T-helper 2 cell treated with Interferon-gamma antibody and Interleukin-4, amounts not matched to agents 5 μg/mL and 100 μg/mL, for 36 hours (primary cell): ENCODE measurements at regions not wholly inside any gene's neighbourhood (a gene's known extent, or its start where the extent isn't known, plus 50 kb on each side); places are given as distances from the start of the nearest gene placed in this dataset.
"Not testable (repeated sequence)": the region's sequence is repeated elsewhere in the genome, so short reads cannot be mapped to it uniquely, and the experiment has no call there.

Source experiments
- DNase-seq: peaks from one replicate; pipeline ENCODE4 v3.0.0; 2021; ENCODE audit warnings: low spot score
- H3K27ac Mint-ChIP-seq: one replicate; pipeline ENCODE4 v1.8.0; 2021; ENCODE audit warnings: mild to moderate bottlenecking, mixed read lengths
- H3K27me3 Mint-ChIP-seq: one replicate; pipeline ENCODE4 v1.8.0; 2021; ENCODE audit warnings: low read depth, mixed read lengths
- H3K36me3 Mint-ChIP-seq: one replicate; pipeline ENCODE4 v1.8.0; 2021; ENCODE audit warnings: low read depth, mixed read lengths
- H3K4me1 Mint-ChIP-seq: one replicate; pipeline ENCODE4 v1.8.0; 2021; ENCODE audit warnings: low read depth, mixed read lengths
- H3K4me3 Mint-ChIP-seq: one replicate; pipeline ENCODE4 v1.8.0; 2022; ENCODE audit warnings: mild to moderate bottlenecking, moderate library complexity, mixed read lengths
- H3K9me3 Mint-ChIP-seq: one replicate; pipeline ENCODE4 v1.8.0; 2021; ENCODE audit warnings: mixed read lengths

DNA sequence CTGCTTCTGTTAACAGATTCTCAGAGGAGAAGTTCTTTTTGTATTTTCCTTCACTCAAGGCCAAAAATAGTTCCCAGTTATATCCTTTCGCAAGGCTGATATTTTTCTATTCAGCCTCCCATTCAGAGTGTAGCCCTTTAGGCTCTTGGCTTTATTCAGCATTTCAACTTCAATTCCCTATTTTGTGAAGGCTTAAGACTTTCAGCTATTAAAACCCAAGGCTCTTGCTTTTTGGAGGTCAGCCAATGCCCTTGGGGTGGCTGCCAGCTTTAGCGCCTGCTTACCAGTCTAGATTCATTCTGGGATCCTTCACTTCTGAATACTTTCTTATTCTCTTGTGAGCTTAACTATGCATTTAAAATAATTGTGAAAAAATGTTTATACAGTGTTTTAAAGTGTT lies 57.3 kb upstream of the ADGRA3 start:
- H3K27me3 Mint-ChIP-seq = no peaks in the 10 kb centered on the region
- H3K9me3 Mint-ChIP-seq = peaks cover 16% of the 10 kb centered on the region
- peaks cover 3% of the 10 kb centered on the region for H3K36me3 Mint-ChIP-seq
- no peak for DNase-seq
- no peak overlapping the region for H3K27ac Mint-ChIP-seq
- no peak overlapping the region for H3K4me3 Mint-ChIP-seq
- peaks cover under 1% of the 10 kb centered on the region for H3K4me1 Mint-ChIP-seq

DNA sequence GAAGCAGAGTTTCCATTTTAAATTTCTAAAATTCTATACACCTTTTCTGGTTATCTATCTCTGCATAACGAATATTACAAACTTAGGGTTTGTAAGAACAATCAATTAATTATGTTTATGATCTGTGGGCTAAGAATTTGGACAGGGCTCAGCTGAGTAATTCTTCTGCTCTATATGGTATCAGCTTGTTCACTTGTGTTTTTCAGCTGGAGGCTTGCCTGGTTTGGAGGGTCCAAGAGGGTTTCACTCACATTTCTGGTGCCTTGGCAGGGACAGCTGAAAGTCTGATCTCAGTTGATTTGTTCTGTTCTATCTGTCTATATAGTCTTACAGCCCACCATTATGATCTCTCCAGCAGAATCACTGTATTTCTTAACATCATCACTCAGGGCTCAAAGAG lies 57.8 kb upstream of the ADGRA3 start:
- DNase-seq = no peak
- no peak overlapping the region for H3K4me3 Mint-ChIP-seq
- H3K36me3 Mint-ChIP-seq = peaks cover 3% of the 10 kb centered on the region
- peaks cover 16% of the 10 kb centered on the region for H3K9me3 Mint-ChIP-seq
- H3K4me1 Mint-ChIP-seq = peaks cover 4% of the 10 kb centered on the region
- no peaks in the 10 kb centered on the region for H3K27me3 Mint-ChIP-seq
- no peak overlapping the region for H3K27ac Mint-ChIP-seq

DNA sequence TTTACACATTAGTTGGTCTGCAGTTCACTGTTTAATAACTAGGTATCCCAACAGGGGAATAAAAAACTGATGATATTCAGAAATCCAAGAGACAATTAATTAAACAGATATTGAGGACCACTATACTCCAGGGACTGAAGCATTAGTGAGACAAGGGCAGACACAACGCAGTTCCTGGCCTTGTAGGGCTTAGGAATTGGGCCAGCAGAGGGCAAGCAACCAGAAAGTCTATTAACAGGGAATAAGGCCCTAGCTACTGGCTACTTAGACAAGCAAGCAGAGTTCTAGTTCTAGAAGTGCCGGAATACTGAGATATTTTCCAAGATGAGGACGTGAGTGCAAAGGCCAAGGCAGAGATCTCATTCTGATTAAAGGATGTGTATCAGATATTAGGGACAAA lies 58.6 kb upstream of the ADGRA3 start:
- no peak overlapping the region for H3K4me3 Mint-ChIP-seq

DNA sequence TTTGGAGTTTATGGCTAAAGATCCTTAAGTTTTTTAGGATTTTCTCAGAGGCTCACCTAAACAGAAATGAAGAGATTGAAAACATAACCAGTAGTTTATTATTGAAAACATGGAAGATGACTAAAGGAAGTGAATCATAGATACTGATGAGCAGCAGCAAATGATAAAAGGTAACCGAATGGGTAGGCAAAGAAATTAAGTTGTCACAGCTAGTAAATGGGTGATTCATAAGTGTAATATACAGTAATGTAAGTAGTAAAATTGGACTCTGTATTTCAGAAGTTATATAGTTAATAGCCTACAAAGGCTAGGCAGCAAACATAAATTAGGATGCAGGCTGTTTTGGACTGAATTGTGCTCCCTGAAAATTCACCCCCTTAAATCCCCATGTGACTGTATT lies 59.0 kb upstream of the ADGRA3 start:
- H3K4me3 Mint-ChIP-seq = no peak overlapping the region
- H3K27ac Mint-ChIP-seq = no peak overlapping the region
- peaks cover 4% of the 10 kb centered on the region for H3K4me1 Mint-ChIP-seq
- peaks cover 7% of the 10 kb centered on the region for H3K9me3 Mint-ChIP-seq
- H3K27me3 Mint-ChIP-seq = no peaks in the 10 kb centered on the region
- DNase-seq = no peak
- H3K36me3 Mint-ChIP-seq = peaks cover 3% of the 10 kb centered on the region

More for the DNA sequence above, 58.6 kb upstream of the ADGRA3 start:
- peaks cover 3% of the 10 kb centered on the region for H3K36me3 Mint-ChIP-seq
- no peak overlapping the region for H3K27ac Mint-ChIP-seq
- DNase-seq = no peak
- peaks cover 10% of the 10 kb centered on the region for H3K9me3 Mint-ChIP-seq
- H3K27me3 Mint-ChIP-seq = no peaks in the 10 kb centered on the region
- peaks cover 4% of the 10 kb centered on the region for H3K4me1 Mint-ChIP-seq

DNA sequence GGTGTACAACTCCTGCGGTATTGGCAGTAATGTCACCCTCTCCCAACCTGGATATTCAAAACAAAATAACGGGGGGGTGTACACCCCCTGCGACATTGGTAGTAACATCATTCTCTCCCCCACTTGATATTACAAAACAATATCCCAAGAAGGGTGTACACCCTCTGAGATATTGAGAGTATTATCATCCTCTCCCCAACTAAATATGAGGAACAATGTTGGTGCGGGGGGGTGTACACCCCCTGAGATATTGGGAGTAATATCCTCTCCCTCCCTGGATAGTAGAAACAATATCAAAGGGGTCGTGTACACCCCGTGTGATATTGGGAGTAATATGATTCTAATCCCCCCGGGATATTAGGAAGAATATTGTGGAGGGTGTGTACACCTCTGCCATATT lies 71.4 kb upstream of the ADGRA3 start:
- Mint-ChIP-seq H3K27me3 (no peaks in the 10 kb centered on the region), H3K27ac (no peak overlapping the region), H3K36me3 (no peaks in the 10 kb centered on the region), H3K4me3 (no peak overlapping the region), H3K9me3 (no peaks in the 10 kb centered on the region), H3K4me1 (no peaks in the 10 kb centered on the region)
- no peak for DNase-seq

DNA sequence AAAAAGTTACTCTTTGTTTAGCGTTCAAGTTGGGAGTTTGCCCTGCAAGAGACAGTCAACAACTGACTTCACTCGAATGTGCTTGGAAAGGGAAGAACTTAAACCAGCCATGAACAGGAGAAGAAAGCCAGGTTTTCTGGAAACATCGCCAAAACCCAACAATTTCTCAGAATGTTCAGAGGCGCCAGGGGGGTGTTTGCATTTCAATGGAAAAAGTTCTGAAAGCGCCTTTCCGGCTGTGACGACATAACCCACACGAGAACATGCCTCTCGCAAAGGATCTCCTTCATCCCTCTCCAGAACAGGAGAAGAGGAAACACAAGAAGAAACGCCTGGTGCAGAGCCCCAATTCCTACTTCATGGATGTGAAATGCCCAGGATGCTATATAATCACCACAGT lies 78.1 kb upstream of the ADGRA3 start:
- Mint-ChIP-seq H3K27ac (no peak overlapping the region), H3K4me3 (no peak overlapping the region), H3K4me1 (peaks cover 14% of the 10 kb centered on the region), H3K9me3 (no peaks in the 10 kb centered on the region), H3K27me3 (no peaks in the 10 kb centered on the region), H3K36me3 (peaks cover 1% of the 10 kb centered on the region)
- DNase-seq = no peak

DNA sequence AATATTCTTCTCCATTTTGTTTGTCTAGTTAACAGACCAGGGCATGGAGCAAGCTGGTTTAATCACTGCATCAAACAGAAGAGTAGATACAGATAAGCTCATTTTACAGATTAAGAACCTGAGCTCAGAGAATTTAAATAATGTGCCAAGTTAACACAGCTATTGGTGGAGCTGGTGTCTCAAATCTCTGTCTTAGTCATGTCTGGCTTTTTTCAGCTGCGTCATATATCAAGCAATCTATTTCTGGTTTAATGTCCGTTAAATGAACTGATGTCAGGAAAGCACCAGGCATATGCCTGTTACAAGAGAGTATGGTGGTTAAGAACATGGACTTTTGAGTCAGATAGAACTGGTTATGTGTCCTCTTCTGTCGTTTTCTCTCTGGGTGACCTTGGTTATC lies 79.8 kb upstream of the ADGRA3 start:
- DNase-seq = peak; percentile 42
- Mint-ChIP-seq H3K9me3 (no peaks in the 10 kb centered on the region), H3K4me3 (peak overlapping the region; percentile 50)

DNA sequence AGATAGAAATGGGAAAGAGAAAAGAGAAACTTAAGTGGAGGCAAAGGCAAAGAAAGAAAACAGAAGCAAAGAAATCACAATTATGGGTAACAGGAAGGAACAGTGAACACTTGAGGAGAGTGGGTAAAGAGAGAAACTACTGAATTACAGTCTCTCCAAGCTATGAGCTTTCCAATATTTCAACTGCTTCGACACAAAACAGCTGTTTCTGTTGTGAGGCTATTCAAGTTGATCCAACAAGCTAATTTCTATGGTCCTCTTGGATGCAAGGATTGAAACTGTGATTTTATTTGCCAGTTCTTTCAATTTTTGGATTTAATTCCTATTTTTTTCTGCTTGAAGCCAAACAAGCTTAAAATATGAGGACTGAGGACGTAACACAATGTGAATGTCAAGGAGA lies 80.5 kb upstream of the ADGRA3 start:
- Mint-ChIP-seq H3K9me3 (no peaks in the 10 kb centered on the region), H3K4me3 (no peak overlapping the region), H3K27ac (peak overlapping the region; percentile 42), H3K36me3 (peaks cover 1% of the 10 kb centered on the region), H3K4me1 (peaks cover 14% of the 10 kb centered on the region), H3K27me3 (no peaks in the 10 kb centered on the region)
- DNase-seq = no peak

More for the DNA sequence above, 79.8 kb upstream of the ADGRA3 start:
- Mint-ChIP-seq H3K27me3 (no peaks in the 10 kb centered on the region), H3K36me3 (peaks cover 1% of the 10 kb centered on the region), H3K27ac (peak overlapping the region; percentile 72), H3K4me1 (peaks cover 14% of the 10 kb centered on the region)

DNA sequence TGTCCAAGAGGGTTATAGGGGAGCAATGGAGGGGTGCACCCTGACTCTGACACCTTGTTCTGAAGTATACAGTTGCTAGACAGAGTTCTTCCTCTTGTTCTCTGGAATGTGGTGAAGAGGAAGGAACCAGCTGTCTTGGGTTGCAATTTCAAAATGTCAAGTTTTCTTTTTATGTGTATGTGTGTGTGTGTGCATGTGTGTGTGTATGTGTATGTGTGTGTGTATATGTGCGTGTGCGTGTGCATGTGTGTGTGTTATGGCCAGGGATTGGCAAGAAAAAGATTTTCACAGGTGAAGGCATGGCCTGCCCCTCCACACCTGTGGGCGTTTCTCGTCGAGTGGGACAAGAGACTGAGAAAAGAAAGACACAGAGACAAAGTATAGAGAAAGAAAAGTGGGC lies 81.6 kb upstream of the ADGRA3 start:
- Mint-ChIP-seq H3K9me3 (no peaks in the 10 kb centered on the region), H3K27ac (no peak overlapping the region), H3K4me1 (peaks cover 14% of the 10 kb centered on the region), H3K27me3 (no peaks in the 10 kb centered on the region), H3K4me3 (no peak overlapping the region), H3K36me3 (peaks cover 1% of the 10 kb centered on the region)
- DNase-seq = no peak

DNA sequence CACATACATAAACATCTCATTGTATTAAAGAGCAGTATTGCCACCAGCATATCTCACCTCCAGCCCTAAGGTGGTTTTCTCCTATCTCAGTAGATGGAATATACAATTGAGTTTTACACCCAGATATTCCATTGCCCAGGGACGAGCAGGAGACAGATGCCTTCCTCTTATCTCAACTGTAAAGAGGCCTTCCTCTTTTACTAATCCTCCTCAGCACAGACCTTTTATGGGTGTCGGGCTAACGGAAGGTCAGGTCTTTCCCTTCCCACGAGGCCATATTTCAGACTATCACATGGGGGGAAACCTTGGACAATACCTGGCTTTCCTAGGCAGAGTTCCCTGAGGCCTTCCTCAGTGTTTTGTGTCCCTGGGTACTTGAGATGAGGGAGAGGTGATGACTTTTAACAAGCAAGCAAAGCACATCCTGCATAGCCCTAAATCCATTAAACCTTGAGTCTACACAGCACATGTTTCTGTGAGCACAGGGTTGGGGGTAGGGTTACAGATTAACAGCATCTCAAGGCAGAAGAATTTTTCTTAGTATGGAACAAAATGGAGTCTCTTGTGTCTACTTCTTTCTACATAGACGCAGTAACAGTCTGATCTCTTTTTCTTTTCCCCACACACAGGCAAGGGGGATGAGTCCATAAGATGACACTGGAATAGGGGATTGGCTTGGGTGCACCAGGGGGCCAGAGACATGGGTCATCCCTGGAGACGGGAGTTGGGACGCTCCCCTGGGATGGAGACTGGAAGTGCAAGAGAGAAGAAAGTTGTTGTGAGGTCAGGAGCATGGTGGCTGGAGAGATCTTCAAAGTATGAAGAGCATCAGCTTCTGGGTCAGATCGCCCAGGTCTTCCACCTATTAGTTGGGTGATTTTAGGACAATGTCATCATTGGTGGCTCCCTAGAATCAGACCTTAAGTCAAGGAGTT lies 82.5 kb upstream of the ADGRA3 start:
- not testable (repeated sequence) for H3K4me3 Mint-ChIP-seq, H3K27ac Mint-ChIP-seq, H3K27me3 Mint-ChIP-seq, H3K36me3 Mint-ChIP-seq, DNase-seq, H3K9me3 Mint-ChIP-seq
- peaks cover 14% of the 10 kb centered on the region for H3K4me1 Mint-ChIP-seq

DNA sequence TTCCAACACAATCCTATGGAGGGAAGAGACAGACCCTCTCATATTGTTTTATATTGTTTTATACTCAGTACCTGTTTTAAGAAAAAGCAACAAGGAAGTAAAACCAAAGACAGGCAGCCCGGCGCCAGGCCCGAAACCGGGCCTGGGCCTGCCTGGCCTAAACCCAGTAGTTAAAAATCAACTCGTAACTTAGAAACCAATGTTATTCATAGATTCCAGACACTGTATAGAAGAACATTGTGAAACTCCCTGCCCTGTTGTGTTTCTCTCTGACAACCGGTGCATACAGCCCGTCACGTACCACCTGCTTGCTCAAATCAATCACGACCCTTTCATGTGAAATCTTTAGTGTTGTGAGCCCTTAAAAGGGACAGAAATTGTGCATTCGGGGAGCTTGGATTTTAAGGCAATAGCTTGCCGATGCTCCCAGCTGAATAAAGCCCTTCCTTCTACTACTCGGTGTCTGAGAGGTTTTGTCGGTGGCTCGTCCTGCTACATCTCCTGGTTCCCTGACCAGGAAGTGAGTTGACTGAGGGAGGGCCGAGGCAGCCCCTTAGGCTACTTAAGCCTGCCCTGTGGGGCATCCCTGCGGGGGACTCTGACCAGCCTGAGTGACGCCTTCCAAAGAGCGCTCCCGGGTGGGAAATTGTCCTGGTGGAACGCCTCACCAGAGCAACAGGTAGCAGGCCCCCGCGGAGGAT lies 83.5 kb upstream of the ADGRA3 start:
- H3K36me3 Mint-ChIP-seq, H3K9me3 Mint-ChIP-seq, H3K4me3 Mint-ChIP-seq, H3K27me3 Mint-ChIP-seq, H3K27ac Mint-ChIP-seq, DNase-seq: not testable (repeated sequence)
- peaks cover 14% of the 10 kb centered on the region for H3K4me1 Mint-ChIP-seq

DNA sequence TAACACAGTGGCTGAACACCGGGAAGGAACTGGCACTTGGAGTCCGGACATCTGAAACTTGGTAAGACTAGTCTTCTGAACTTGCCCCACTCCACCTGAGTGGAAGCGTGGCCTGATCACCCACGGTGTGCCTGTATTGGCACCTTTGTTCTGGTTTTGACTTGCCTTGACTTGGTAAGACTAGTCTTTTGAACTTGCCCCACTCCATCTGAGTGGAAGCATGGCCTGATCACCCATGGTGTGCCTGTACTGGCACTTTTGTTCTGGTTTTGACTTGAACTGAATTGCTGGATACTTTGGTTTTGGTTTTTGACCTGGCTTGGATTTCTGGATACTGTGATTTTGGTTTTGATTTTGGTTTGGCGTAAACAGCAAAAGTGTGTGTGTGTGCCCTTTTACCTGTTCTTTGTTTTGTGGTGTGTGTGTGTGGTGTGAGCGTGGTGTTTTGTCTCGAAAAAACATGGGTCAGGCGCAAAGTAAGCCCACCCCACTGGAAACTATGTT lies 84.1 kb upstream of the ADGRA3 start:
- H3K27ac Mint-ChIP-seq, H3K36me3 Mint-ChIP-seq, H3K4me3 Mint-ChIP-seq, H3K27me3 Mint-ChIP-seq, DNase-seq, H3K9me3 Mint-ChIP-seq: not testable (repeated sequence)
- peaks cover 11% of the 10 kb centered on the region for H3K4me1 Mint-ChIP-seq

DNA sequence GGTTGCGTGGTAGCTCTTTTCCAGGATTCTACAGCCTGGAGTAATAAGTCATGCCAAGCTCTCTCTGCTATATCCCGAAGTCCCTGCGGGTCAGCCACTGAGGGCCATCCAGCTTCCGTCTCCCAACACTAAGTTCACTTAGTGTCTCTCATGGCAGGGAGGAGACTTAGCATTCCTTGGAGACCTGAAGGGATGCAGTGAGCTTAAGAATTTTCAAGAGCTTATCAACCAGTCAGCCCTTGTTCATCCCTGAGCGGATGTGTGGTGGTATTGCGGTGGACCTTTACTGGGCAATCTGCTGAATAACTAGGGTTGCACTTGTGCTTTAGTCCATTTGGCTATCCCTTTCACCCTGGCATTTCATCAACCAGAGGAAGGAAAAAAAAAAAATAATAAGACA lies 85.8 kb upstream of the ADGRA3 start:
- H3K27ac Mint-ChIP-seq, H3K4me1 Mint-ChIP-seq, H3K27me3 Mint-ChIP-seq, DNase-seq, H3K36me3 Mint-ChIP-seq, H3K4me3 Mint-ChIP-seq, H3K9me3 Mint-ChIP-seq: not testable (repeated sequence)

DNA sequence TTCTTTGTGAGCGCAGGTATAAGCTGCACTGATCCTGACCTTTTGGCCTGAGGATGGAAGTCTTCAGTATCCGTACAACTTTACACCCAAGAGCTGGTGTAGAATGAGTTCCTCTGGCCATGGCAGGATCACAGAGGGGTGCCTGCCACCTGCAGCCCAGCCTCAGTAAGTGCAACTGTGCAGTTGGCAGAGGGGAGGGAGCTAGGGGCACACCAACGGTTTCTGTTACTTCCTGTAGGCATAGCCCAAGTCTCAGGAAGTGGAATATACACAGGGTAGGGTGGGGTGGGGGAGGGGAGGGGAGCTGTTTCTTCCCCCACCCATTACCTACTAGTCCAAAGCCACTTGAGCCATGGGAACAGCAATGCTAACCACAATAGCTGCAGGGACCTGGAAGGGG lies 85.4 kb upstream of the GBA3 start:
- Mint-ChIP-seq H3K27ac (peak overlapping the region; percentile 38), H3K9me3 (peaks cover 3% of the 10 kb centered on the region), H3K36me3 (peaks cover 3% of the 10 kb centered on the region), H3K27me3 (no peaks in the 10 kb centered on the region), H3K4me3 (peak overlapping the region; percentile 17), H3K4me1 (peaks cover 41% of the 10 kb centered on the region)
- peak; percentile 51 for DNase-seq
